Upper lobe of left lung (tissue), 4 donors: ENCODE measurements at regions not wholly inside any gene's neighbourhood (a gene's known extent, or its start where the extent isn't known, plus 50 kb on each side); places are given as distances from the start of the nearest gene placed in this dataset.

ENCODE experiments used
- CTCF ChIP-seq, 6 experiments: fragments of 450-650 bp in 4 of 6; fragments of 200-600 bp in 2 of 6; sonication (generic) in 2 of 6; IDR thresholded peaks; one replicate each; pipeline ENCODE4 v1.5.1; 2016 to 2019; ENCODE audit warnings: antibody characterized with exemption in 6 of 6
- EP300 ChIP-seq, 4 donors: sonication (generic); formaldehyde crosslinking; IDR thresholded peaks; one replicate each; pipeline ENCODE4 v1.5.1; 2017; ENCODE audit warnings: antibody characterized with exemption in 4 of 4, control low read depth in 2 of 4
- POLR2A ChIP-seq, 4 donors: fragments of 450-650 bp; IDR thresholded peaks; one replicate each; pipeline ENCODE4 v1.5.1; 2016 to 2017; ENCODE audit warnings: antibody characterized with exemption in 4 of 4, mild to moderate bottlenecking in 2 of 4
- POLR2AphosphoS5 ChIP-seq, 2 donors: sonication (generic); formaldehyde crosslinking; IDR thresholded peaks; one replicate each; pipeline ENCODE4 v1.5.1; 2017; ENCODE audit warnings: antibody characterized with exemption in 2 of 2

GRCh38 chr3:28125342-28125741, 116.1 kb upstream of the CMC1 start:
- TF ChIP-seq CTCF (IDR thresholded peaks at IDR 0.05) (no peak), POLR2A (IDR thresholded peaks at IDR 0.05) (no peak), EP300 (IDR thresholded peaks at IDR 0.05) (no peak), POLR2AphosphoS5 (IDR thresholded peaks at IDR 0.05) (no peak)
